NK-92 treated with Interleukin-12 subunit alpha and Interleukin-12 subunit beta, amount 100 ng/mL, for 24 hours (cell line): ENCODE measurements at regions not wholly inside any gene's neighbourhood (a gene's known extent, or its start where the extent isn't known, plus 50 kb on each side); places are given as distances from the start of the nearest gene placed in this dataset.

ENCODE experiments used
- DNase-seq: peaks from one replicate; lab custom pipeline; 2025; lab: John Stamatoyannopoulos, UW

DNA sequence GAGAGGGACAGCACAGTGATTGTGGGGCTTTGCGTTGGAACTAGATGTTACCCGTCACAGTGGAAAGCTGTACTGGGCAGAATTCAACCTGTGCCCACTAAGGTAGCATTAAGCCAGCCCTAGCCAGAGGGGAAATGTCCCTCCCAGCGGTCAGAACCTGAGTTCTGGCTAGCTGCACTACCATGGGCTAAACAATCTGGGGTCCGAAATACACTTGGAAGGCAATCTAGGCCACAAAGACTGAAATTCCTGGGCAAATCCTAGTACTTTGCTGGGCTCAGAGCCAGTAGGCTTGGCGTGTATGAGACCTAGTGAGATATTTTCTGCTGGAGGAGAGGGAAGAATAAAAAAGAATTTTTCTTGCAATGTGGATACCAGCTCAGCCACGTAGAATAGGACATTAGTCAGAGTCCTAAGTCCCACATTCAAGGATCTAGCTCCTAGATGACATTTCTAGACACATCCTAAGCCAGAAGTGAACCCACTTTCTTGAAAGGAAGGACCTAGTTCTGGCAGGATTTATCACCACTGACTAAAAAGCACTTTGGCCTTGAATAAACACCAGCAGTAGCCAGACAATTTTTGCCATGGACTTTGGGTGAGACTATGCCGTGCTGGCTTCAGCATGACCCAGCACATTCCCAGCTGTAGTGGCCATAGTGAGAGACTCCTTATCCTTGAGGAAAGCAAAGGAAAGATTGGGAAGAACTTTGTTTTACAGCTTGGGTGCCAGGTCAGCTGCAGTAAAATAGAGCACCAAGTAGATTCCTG lies 618.0 kb downstream of the BRINP1 start:
- DNase-seq: no peak

DNA sequence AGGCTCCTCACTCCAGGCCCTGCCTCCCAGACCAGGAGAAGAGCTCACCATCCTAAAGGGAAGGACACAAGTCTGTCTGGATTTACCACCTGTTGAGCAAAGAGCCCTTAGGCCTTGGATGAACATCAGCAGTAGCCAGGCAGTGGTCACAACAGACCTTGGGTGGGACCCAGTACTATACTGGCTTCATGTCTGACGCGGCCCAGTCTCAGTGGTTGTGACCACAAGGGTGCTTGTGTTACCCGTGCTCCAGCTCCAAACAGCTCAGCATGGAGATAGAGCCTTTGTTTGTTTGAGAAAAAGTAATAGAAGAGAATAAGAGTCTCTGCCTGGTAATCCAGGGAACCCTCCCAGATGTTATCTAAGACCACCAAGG lies 617.4 kb downstream of the BRINP1 start:
- DNase-seq: no peak

DNA sequence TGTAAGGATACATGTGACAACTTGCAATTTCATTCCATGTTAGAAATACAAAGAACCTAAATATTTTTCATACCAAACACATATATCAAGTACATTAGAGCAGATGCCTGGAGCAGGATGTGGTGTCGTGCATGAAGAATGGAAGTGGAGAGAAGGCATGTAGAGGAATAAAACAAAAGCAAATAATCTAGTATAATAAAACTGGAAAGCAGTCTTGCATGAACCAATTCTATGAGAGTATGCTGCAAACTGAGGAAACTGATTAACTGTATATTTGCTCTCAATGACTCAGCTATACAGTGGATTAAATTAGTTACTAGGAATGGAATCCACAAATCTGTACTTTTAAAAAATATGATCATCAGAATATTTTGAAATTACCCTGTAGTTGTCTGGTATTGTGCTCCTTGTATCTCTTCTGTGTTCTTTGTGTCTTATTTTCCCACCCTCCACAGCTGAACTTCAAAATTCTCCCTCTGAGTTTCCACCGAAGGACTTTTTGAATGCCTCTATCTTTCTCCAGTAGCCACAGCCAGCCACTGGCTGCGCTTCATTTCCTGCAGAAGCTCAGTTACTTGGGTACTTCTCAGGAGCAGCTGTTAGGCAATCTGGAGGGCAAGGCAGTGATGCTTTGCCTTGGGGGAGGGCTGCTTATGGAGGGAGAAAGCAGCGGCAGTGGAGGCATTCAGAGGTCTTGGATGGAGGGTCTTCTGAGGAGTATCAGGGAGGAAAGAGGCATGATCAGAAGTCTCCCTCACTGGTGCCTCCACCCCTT lies 608.0 kb downstream of the BRINP1 start:
- no peak for DNase-seq

DNA sequence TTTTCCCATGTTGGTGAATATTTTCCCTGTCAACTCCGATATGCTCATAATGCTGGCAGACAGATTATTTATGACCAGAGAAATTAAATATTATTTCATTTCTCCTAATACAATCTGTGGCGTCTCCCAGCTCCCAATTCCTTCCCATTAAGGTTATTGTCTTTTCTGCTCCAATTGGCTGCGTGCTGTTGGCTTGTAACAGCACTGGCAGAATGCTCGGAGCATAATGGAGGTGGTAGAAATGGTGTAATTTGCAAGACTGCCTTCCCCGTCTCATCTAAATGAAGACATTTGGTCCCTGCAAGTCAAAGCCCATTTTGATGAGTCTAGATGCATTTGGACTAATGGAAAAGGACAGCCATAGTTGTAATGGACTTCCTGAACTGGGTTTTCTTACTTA lies 601.7 kb downstream of the BRINP1 start:
- no peak for DNase-seq

DNA sequence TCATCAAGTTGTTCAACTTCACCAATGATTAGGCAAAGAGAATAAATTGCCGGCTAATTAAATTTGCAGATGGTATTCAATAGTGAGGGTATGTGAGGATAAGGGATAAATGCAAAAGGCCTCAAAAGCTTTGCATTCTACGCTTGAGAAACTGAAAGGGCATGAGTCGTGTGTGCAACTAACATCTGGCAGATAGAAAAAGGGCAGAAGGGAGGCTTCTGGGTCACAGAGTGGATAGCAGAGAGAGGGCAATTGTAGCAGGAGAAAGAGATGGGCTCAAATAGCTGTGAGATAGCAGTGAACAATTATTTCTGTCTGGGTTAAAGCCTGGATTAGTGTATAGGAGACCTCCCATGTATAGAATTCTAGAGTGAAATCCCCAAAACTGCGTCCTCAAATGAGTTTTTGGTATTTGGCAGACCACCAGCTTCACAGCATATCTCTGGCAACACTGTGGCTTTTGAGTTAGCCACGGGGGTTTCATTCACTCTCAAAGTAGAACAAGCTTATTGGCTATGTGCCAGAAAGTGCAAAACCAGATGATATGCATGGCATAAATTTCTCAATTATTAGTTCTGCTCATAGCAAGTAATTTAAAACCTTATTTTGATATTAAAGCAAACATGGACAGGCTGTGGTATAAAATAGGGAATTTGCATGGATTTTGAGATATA lies 586.3 kb downstream of the BRINP1 start:
- no peak for DNase-seq

DNA sequence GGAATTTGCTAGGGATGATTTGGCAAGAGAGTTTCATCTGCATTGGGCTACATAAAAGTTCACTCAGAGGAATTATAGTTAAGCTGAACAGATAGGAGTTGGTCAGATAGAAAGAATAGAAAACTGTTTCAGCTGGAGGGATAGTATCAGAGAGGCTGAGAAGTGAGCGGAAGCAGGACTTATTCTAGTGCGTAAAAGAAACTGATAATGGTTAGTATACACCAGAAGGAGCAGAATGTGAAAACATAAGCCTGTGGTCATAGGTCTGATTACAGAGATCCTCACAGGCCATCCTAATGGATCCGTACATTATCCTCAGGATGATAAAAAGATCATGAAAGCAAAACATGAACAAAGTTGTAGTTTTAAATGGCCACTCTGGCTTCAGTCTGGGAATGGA lies 585.2 kb downstream of the BRINP1 start:
- no peak for DNase-seq

DNA sequence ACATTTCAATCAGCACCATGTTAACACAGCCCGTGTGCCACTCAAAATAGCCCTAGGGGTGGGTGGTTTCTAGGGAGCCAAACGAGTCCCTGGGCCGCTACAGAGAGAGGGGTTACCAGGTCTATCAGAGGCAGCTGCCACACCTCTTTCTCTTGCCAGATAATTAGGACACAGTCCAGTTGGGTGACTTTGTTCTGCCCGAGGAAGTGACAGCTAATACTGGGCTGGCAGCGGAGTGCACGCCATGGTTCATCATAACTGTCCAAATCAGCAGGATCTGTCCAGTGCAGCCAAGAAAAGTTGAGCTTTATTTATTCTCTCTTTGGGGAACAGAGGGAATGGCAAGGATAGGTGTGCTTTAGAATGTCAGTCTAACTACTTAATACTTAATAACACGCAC lies 583.8 kb downstream of the BRINP1 start:
- DNase-seq: no peak

DNA sequence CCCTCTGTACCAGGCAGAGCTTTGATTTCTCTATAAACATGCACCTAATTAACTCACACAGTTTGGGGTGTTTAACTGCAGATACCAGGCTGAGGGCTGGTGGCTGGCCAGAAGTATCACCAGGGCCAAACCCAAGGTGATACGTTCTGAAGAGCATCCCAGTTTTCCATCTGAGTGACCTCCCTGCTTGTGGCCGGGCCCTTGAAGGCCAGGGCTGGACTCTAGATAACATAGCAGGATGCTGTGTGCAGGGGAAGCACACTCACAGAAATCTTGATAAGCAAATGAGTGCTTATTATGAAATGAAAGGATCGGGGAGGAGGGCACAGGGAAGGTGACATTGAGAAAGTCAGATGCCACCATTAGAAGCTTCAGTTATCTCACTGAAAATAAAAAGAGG lies 582.4 kb downstream of the BRINP1 start:
- no peak for DNase-seq

DNA sequence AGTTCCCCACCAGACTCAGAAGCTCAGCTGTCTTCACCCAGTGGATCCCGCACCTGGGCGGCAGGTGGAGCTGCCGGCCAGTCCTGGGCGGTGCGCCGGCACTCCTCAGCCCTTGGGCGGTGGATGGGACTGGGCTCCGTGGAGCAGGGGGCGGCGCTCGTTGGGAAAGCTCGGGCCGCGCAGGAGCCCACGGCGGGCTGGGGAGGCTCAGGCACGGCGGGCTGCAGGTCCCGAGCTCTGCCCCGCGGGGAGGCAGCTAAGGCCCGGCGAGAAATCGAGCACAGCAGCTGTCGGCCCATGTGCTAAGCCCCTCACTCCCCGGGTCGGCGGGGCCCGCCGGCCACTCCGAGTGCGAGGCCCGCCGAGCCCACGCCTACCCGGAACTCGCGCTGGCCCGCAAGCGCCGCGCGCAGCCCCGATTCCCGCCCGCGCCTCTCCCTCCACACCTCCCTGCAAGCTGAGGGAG lies 560.0 kb downstream of the BRINP1 start:
- no peak for DNase-seq

DNA sequence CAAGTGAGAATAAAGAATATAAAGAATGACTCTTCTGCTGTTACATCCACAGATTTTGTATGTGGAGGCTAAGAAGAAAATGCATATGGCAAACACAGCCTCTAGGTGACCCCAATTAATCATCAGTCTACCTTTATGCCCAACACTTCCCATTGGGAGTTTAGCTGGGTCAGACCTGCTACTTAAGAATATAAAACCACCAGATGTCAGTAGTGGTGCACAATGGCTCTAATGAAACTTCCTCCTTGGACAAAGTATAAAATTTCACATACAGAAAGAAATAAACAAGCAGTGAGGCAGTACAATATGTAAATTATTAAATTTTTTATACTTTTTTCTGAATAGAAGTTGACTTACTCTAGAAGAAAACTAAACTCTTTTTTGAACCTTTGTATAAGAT lies 539.9 kb downstream of the BRINP1 start:
- no peak for DNase-seq

DNA sequence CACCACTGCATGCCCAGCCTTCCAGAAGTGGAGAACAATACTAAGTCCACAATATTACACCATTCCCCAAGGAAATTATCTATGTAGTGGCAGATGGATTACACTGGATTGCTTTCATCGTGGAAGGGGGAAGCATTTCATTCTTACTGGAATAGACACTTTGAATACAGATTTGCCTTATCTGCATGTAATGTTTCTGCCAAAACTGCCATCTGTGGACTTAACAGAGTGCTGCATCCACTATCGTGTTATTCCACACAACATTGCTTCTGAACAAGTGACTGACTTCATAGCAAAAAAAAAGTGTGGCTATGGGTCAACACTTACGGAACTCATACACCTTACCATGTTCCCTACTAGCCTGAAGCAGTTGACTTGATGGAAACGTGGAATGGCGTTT lies 536.9 kb downstream of the BRINP1 start:
- no peak for DNase-seq

DNA sequence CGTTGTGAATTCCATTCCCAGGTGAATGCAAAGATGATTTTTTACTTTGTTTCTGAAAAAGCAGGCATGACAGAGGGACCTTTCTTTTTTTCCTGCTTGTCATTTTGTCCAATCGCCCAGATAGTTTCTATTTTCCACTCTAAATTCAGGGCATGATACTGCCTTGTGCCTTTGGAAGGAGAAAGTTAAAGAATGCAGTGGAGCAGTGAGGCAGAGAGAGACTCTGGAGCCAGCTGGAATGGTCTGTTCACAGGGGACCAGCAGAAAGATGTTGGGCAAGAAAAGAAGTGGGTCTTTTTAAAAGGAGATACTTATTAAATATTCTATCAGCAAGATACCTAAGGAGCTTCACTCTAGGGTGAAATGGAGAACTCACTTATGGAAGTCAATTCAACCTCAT lies 532.3 kb downstream of the BRINP1 start:
- DNase-seq: no peak

DNA sequence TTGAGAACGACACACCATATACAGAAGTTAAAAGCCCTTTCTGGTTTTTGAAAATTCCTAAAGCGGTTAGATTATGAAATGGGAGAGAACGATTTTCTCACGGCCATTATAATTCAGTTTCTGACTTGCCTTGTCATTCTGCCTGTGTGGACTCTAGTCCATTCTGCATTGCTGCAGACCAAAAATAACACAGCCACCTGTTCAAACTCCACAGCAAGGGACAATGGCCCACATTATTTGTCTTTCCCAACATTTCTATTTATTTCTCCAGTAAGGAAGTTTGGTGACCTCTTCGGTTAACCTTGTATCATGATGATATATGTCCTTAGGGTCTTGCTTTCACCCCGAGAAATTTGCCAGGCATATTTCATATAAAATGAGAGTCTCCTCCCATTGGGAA lies 497.7 kb downstream of the BRINP1 start:
- DNase-seq: no peak

DNA sequence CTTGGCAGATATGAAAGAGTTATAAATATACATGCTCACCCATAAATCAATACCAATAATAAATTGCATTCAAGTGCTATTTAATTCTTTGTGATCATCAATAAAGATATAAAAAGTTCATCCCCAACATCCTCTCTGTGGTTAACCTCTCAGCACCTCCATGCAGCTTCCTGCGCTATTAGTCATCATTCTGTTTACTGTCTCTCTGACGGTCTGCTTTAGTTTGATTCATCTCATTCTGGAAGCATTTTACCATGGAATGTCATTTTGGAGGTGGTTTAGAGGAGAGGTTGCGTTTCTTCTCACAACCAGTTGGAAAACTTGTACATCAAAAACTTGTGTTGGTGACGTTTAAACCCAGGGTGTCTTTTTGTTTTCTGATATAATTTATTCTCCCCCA lies 486.6 kb downstream of the BRINP1 start:
- DNase-seq: no peak

DNA sequence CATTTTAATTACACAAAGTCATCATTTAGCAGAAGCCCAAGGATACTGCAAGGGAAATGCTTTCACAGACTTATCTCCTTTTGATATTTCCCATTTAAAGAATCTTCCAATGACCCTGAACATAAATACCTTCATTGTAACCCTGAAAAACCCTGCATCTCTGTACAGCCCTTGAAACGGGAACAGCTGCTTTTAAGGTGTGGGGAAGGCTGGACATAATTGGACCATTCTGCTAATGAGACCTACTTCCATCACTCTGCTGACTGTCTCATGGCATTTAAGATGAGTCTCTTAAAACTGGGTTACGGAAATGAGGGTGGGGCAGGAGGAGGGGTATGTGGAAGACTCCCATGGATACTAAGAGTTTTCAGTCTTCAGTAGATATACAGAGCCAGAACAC lies 485.8 kb downstream of the BRINP1 start:
- no peak for DNase-seq

DNA sequence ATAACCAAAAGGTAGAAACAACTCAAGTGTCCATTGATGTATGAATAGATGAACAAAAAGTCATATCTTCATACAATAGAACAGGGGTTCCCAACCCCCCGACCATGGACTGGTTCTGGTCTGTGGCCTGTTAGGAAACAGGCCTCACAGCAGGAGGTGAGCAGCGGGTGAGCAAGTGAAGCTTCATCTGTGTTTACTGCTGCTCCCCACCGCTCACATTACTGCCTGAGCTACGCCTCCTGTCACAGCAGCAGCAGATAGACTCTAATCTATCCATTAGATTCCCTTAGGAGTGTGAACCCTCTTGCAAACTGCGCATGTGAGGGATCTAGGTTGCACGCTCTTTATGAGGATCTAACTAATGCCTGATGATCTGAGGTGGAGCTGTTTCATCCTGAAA lies 478.0 kb downstream of the BRINP1 start:
- no peak for DNase-seq

DNA sequence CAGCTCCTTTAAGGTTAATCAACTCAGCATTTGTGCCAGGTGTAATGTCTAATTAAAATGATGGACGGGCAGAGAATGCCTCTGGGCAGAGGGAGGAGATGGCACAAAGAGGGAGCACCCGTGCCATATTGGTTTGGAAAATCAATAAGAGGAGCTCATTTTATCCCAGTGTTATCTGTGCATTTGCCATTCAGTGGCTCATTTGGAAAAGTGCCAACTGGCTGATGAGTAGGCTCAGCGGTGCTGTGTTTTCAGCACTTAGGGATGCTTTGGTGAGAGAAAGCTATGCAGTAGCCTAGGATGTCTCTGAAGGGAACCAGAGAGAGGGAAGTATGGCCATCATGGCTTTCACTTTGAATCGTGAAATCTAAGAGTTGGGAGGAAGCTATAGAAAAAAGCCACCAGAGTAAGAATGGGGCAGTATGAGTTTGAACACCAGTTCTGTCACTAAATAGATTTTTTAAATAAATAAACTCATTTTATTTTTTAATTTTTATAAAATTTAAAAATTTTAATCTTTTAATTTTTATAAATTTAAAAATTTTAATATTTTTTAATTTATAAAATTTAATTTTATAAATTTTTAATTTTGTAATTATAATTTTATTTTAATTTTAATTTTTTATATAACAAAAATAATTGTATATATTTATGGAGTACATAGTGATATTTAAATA lies 472.8 kb downstream of the BRINP1 start:
- DNase-seq: no peak

DNA sequence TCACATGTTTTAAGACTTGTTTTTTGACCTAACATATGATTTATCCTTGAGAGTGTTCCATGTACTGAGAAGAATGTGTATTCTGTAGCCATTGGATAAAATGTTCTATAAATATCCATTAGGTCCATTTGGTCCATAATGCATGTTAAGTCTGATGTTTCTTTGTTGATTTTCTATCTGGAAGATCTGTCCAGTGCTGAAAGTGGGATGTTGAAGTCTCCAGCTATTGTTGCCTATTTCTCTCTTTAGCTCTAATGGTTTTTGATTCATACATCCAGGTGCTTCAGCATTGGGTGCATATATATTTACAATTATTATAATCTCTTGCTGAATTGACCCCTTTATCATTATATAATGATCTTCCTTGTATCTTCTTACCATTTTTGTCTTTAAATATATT lies 451.1 kb downstream of the BRINP1 start:
- DNase-seq: no peak

DNA sequence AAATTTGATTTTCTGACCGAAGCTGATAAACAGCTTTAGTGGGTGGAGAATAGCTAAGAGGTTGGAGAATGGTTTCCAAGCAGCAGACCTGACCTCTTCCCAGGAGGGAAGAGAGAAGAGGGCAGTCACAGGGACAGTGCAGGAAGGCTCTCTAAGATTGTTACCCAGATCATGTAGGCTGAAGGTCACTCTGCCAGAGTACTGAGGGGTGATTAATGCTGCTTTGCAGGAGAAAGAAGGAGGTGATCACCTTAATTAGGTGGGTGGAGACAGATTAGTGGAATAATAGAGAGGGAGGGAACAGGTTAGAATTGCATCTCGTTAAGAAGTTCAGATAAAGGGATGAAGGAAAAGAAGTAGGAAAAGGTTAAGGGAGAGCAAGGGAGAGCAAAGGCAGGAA lies 440.5 kb downstream of the BRINP1 start:
- no peak for DNase-seq

DNA sequence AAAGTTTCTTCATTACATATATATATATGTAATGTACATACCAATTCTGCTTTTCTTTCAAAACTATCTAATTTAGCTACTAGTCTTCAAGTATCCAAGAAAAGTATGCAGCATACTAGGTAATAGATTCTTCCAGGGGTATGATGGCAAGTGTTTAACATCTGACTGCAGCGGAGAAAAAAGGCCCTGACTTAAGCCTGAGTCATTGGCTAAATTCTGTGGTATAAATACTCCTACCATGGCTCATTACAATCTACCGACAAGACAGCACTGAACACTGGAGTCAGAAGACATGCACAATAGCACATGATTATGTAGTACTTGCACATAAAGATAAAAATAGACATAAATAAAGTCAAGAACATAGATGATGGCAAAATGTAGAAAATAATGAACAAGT lies 439.9 kb downstream of the BRINP1 start:
- no peak for DNase-seq

DNA sequence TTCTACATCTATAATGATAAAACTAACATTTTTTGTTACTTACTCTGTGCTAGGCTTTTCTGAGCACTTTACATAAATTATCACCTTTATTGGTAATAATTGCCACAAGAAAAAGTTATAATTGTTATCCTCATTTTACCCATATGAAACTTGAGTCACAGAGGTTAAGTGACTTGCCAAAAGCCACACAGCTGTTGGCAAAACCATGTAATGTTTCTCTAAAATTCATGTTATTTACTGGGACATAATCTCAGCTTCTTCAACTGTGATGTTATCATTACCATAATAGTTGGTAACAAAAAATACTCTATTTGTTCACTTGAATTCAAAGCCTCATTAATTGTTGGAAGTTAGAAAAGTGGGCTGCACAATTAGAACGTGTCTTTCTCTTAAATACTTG lies 437.3 kb downstream of the BRINP1 start:
- DNase-seq: no peak

DNA sequence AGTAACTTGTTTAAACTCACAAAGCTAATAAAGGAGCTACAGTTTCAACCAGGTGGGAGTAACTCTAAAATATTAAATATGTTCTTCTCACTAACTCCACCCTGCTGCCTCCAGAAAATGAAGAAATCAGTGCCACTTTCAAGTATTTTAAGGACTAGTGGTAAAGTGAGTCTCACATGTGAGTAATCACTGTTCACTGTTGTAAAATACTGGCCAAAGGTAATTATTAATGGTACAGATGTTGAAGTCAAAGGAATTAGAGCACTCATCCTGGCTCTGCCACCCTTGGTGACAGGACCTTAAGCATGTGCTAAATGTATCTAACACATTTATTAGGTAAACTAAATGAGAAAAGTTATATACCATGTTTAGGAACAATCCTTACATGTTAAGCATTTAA lies 430.7 kb downstream of the BRINP1 start:
- no peak for DNase-seq

DNA sequence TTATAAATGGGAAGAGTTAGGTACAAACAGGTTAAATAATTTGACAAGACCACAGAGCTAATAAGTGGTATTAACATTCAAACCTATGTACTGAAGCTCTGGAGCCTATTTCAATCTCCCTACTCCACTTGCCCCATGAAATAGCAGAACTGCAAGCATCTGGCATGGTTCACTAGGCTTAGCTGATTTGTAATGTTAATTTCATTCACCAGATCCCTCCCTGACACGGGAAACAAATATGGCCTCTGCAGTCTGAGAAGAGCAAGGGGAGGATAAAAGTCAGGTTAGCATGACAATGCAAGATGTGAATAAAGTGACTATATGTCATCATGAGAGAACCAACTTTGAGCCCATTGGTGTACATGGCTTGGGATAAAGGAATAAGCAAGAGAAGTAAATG lies 428.8 kb downstream of the BRINP1 start:
- no peak for DNase-seq
